ENCODE measurements at regions not wholly inside any gene's neighbourhood (a gene's known extent, or its start where the extent isn't known, plus 50 kb on each side); places are given as distances from the start of the nearest gene placed in this dataset.

DNA sequence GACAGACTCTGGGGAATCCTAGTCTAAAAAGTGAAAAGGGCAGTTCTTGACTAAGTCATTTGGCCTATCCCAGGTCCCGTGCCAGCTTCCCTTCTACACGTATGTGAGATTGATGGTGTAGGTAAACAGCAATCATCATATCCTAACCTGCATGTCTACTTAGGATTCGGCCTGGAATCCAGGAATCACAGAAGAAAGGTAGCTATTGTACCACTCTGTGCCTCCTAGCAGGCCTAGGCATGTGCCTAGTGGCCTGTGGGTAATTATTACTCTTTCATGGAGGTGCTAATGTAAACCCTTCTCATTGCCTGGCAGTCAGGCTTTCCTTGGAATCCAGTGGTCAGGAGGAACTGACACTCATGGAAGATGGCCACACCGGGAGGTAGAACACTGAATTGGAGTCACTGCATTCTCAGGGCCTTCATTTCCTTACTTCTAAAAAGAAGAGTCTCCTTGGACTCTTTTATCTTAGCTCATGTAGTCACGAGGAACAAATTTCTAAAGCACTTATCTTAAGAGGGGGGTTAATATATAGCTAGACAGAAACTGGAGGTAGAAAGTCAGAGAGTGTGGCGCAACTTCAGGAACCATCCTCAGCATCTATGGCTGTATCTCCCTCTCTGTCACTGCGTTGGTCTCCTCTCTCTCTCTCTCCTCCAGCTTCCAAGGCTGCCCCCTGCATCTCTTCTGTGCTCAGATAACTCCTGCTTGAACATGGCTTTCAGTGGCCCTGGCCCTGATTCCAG is 122.5 kb downstream of the C1GALT1 start:
- H3K27ac Mint-ChIP-seq (ENCODE audit: low read depth, unreplicated experiment) = no peak overlapping the region
- no peaks in the 10 kb centered on the region for H3K9me3 Mint-ChIP-seq (ENCODE audit: unreplicated experiment)
- CTCF ChIA-PET = interaction anchor here (0.5 kb wide), 1 partner anchor 202 kb away, joined by 3 read pairs; no protein-coding TSS in a partner anchor
- DNase-seq (ENCODE audit: unreplicated experiment) = no peak
- POLR2A ChIA-PET = interaction anchor here (0.6 to 0.8 kb wide), 3 partner anchors 9 to 34 kb away, joined by 3 read pairs; no protein-coding TSS in a partner anchor
- no peaks in the 10 kb centered on the region for H3K4me1 Mint-ChIP-seq (ENCODE audit: insufficient read depth, unreplicated experiment)
- intact Hi-C loops (cut with micrococcal nuclease) = no loop called here
- TF ChIP-seq, protein P1, sequence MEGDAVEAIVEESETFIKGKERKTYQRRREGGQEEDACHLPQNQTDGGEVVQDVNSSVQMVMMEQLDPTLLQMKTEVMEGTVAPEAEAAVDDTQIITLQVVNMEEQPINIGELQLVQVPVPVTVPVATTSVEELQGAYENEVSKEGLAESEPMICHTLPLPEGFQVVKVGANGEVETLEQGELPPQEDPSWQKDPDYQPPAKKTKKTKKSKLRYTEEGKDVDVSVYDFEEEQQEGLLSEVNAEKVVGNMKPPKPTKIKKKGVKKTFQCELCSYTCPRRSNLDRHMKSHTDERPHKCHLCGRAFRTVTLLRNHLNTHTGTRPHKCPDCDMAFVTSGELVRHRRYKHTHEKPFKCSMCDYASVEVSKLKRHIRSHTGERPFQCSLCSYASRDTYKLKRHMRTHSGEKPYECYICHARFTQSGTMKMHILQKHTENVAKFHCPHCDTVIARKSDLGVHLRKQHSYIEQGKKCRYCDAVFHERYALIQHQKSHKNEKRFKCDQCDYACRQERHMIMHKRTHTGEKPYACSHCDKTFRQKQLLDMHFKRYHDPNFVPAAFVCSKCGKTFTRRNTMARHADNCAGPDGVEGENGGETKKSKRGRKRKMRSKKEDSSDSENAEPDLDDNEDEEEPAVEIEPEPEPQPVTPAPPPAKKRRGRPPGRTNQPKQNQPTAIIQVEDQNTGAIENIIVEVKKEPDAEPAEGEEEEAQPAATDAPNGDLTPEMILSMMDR (IDR thresholded peaks at IDR 0.05; ENCODE audit: unreplicated experiment) = no peak
- no TSS peak for BruUV-seq (replicated peaks)
- no peak overlapping the region for H3K4me3 Mint-ChIP-seq (ENCODE audit: unreplicated experiment)
- H3K27me3 Mint-ChIP-seq (ENCODE audit: insufficient read depth, unreplicated experiment) = no peaks in the 10 kb centered on the region
- H3K36me3 Mint-ChIP-seq (ENCODE audit: insufficient read depth, unreplicated experiment) = no peaks in the 10 kb centered on the region

DNA sequence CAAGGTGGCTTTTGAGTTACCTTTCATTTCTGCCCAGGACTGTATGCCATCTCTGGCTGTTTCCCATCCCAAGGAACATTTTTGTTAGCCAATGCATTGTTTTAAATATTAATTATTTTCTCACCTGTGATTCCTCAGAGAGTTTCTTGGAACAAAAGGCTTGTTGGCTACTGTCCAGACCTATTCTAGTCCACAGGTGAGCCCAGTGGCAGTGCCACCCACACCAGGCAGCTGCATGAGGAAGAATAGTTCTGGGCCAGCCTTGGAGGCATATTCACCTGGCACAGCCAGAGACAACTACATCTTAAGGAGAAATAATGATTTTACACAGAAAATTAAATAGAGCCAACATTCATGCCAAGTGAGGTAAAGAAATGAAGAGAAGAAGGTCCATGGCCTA is 123.9 kb downstream of the C1GALT1 start:
- TF ChIP-seq, protein P1 (IDR thresholded peaks at IDR 0.05; ENCODE audit: unreplicated experiment) = no peak
- intact Hi-C loops (cut with micrococcal nuclease) = no loop called here
- H3K27ac Mint-ChIP-seq (ENCODE audit: low read depth, unreplicated experiment) = no peak overlapping the region
- no peaks in the 10 kb centered on the region for H3K9me3 Mint-ChIP-seq (ENCODE audit: unreplicated experiment)
- H3K4me3 Mint-ChIP-seq (ENCODE audit: unreplicated experiment) = no peak overlapping the region
- no peaks in the 10 kb centered on the region for H3K36me3 Mint-ChIP-seq (ENCODE audit: insufficient read depth, unreplicated experiment)
- no peak for DNase-seq (ENCODE audit: unreplicated experiment)
- ChIA-PET POLR2A (no interaction called here), CTCF (no interaction called here)
- no peaks in the 10 kb centered on the region for H3K4me1 Mint-ChIP-seq (ENCODE audit: insufficient read depth, unreplicated experiment)
- H3K27me3 Mint-ChIP-seq (ENCODE audit: insufficient read depth, unreplicated experiment) = no peaks in the 10 kb centered on the region
- BruUV-seq (replicated peaks) = no TSS peak

All from MCF 10A (cell line).